PFSK-1 (cell line): ENCODE measurements at regions not wholly inside any gene's neighbourhood (a gene's known extent, or its start where the extent isn't known, plus 50 kb on each side); places are given as distances from the start of the nearest gene placed in this dataset.

Experiments used
- FOXP2 ChIP-seq: optimal IDR thresholded peaks from 2 replicates; pipeline ENCODE3; 2011; ENCODE audit warnings: borderline replicate concordance, control low read depth, inconsistent platforms; ENCODE audit not compliant: insufficient read depth; ENCODE audit errors: extremely low read length, extremely low read depth
- POLR2AphosphoS5 ChIP-seq: IDR thresholded peaks from 2 replicates; pipeline ENCODE4 v1.6.1; 2012; ENCODE audit warnings: low read depth, mild to moderate bottlenecking, control low read depth, low read length, moderate library complexity
- SIN3A ChIP-seq: IDR thresholded peaks from 2 replicates; pipeline ENCODE4 v1.6.1; 2012; ENCODE audit warnings: mild to moderate bottlenecking, low read length, moderate library complexity, borderline replicate concordance; ENCODE audit not compliant: insufficient read depth
- TAF1 ChIP-seq: IDR thresholded peaks from 2 replicates; pipeline ENCODE4 v1.6.1; 2012; ENCODE audit warnings: low read length, control low read depth, borderline replicate concordance; ENCODE audit not compliant: insufficient read depth
- TF ChIP-seq, protein P1 (sequence below), 2 experiments: IDR thresholded peaks; 2 replicates each; pipeline versions ENCODE4 v1.6.1 to v1.8.0; 2011 to 2012; ENCODE audit warnings: low read depth in 2 of 2, low read length in 2 of 2, control low read depth in 1 of 2, inconsistent platforms in 1 of 2, mild to moderate bottlenecking in 1 of 2, moderate library complexity in 1 of 2; ENCODE audit not compliant: insufficient read depth in 1 of 2

DNA sequence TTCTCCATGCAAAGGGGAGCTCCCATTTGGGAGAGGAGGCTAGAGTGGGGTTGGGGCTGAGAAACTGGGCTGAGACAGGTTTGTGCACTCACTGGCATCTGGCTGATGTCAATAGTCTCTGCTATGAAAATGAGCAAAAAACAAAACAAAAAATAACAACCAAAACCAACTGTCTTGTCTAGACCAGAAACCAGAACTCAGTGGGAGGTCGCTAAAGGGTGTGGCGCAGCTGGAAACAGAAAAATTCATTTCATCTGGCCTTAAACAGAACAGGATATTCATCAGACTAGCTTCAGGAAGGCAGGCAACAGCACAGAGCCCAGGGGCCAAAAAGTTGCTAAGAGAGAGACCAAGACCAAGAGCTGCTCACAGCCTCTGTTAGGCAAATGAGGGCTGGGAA is 126.1 kb downstream of the THNSL2 start:
- no peak for TF ChIP-seq TAF1
- no peak for TF ChIP-seq FOXP2
- TF ChIP-seq SIN3A, result no peak
- TF ChIP-seq, protein P1, sequence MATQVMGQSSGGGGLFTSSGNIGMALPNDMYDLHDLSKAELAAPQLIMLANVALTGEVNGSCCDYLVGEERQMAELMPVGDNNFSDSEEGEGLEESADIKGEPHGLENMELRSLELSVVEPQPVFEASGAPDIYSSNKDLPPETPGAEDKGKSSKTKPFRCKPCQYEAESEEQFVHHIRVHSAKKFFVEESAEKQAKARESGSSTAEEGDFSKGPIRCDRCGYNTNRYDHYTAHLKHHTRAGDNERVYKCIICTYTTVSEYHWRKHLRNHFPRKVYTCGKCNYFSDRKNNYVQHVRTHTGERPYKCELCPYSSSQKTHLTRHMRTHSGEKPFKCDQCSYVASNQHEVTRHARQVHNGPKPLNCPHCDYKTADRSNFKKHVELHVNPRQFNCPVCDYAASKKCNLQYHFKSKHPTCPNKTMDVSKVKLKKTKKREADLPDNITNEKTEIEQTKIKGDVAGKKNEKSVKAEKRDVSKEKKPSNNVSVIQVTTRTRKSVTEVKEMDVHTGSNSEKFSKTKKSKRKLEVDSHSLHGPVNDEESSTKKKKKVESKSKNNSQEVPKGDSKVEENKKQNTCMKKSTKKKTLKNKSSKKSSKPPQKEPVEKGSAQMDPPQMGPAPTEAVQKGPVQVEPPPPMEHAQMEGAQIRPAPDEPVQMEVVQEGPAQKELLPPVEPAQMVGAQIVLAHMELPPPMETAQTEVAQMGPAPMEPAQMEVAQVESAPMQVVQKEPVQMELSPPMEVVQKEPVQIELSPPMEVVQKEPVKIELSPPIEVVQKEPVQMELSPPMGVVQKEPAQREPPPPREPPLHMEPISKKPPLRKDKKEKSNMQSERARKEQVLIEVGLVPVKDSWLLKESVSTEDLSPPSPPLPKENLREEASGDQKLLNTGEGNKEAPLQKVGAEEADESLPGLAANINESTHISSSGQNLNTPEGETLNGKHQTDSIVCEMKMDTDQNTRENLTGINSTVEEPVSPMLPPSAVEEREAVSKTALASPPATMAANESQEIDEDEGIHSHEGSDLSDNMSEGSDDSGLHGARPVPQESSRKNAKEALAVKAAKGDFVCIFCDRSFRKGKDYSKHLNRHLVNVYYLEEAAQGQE (IDR thresholded peaks at IDR 0.05; ENCODE audit: insufficient read depth in 1 of 2, low read depth in 2 of 2, low read length in 2 of 2), result no peak
- no peak for TF ChIP-seq POLR2AphosphoS5

DNA sequence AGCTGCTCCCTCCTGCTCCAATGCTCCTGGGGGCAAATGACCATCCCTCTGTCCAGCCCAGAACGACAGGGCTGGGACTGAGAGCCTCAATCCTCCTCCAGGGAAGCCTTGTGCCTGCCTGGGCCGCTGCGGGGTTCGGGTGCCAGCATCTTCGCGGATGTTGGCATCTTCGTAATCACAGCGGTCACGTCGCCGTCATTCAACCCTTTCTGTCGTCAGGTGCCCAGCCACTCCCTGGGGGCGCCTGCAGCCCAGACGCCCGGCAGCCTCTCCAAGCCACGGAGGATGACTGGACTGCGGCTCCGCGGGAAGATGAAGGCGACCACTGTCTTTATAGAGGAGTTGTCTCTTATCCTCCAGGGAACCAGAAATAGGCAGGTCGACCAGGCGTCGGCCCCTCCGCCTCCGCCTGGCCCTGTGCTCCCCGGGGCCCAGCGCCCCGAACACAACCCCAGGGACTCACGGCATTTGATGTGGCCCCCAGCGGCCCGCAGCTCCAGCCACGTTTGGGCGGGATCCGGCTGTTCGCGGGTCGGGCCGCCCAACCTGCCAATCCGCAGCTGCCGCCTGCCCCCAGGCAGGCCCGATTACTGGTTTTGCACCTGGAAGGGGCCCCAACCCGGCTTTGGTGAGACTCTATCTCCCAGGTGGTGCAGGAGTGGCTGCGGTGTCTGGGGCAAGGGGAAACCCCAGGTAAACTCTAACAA is 113.9 kb downstream of the THNSL2 start:
- TF ChIP-seq TAF1 (no peak), SIN3A (no peak), FOXP2 (no peak), POLR2AphosphoS5 (no peak)
- TF ChIP-seq, protein P1 (IDR thresholded peaks at IDR 0.05; ENCODE audit: insufficient read depth in 1 of 2, low read depth in 2 of 2, low read length in 2 of 2), result no peak

DNA sequence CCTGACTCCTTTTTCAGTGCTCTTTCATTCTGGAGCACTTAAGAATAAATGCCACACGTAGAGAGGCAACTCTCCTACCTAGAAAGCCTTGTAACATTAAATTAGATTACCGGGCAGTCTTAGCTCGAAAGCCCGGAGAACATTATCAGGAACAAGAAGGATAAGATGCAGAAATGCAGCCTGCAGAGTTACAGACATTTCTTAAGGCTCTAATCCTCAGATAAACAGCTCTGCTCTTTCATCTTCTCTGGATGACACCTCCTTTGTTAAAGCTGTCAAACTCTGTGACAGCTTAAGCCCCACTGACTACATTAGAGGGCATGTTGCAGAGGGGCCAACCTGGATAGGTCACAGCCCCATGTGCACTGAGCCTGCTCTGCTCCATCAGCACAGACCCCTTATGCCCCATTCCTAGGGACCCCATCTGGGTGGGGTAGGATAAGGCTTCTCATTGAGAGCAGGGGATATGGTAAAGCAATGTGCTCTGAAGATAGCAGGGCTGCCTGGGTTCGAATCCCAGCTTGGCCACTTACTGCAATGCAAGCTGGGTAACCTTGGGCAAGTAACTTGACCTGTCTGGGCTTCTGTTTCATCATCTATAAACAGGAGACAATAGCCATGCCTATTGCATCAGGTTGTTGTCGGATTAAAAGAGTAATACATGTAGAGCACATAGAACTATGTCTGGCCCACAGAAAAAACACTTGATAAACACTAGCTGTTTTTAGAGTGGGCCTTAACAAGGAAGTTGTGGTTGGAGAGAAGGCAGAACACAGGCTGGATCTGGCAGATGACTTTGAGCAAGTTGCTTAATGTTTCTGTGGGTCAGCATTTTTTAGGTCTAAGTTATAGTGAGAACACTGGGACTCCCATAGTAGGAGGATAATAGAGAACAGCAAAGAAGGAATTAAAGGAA is 111.4 kb downstream of the THNSL2 start:
- TF ChIP-seq FOXP2, result no peak
- no peak for TF ChIP-seq POLR2AphosphoS5
- TF ChIP-seq SIN3A, result no peak
- TF ChIP-seq, protein P1 (IDR thresholded peaks at IDR 0.05; ENCODE audit: insufficient read depth in 1 of 2, low read depth in 2 of 2, low read length in 2 of 2), result no peak
- TF ChIP-seq TAF1, result no peak

DNA sequence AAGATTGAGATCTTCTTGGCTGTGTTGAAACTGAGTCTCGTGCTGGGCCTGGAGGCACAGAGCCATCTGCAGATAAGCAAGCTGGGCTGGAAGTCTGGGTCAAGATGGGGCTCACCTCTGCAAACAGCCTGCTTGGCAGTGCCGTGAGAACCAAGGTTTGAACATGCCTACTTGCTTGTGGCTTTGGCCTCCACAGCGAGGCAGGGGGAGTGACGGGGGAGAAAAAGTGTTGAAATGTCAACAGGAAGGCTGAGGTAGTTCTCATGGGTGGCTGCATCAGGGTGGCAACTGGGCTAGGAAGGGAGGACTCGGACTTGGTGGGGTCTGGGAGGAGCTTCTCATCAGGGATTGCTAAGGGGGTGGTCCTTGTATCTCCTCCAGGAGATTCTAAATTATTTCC is 99.7 kb downstream of the THNSL2 start:
- TF ChIP-seq POLR2AphosphoS5, result no peak
- no peak for TF ChIP-seq TAF1
- TF ChIP-seq FOXP2, result no peak
- TF ChIP-seq, protein P1 (IDR thresholded peaks at IDR 0.05; ENCODE audit: insufficient read depth in 1 of 2, low read depth in 2 of 2, low read length in 2 of 2), result no peak
- no peak for TF ChIP-seq SIN3A
